NCI-H2107 treated with DMSO at 0.1 percent for 48 hours (cell line): ENCODE measurements at regions not wholly inside any gene's neighbourhood (a gene's known extent, or its start where the extent isn't known, plus 50 kb on each side); places are given as distances from the start of the nearest gene placed in this dataset.

Source experiments
- DNase-seq: peaks from one replicate; lab custom pipeline; 2025; ENCODE audit not compliant: unreplicated experiment; lab: John Stamatoyannopoulos, UW

DNA sequence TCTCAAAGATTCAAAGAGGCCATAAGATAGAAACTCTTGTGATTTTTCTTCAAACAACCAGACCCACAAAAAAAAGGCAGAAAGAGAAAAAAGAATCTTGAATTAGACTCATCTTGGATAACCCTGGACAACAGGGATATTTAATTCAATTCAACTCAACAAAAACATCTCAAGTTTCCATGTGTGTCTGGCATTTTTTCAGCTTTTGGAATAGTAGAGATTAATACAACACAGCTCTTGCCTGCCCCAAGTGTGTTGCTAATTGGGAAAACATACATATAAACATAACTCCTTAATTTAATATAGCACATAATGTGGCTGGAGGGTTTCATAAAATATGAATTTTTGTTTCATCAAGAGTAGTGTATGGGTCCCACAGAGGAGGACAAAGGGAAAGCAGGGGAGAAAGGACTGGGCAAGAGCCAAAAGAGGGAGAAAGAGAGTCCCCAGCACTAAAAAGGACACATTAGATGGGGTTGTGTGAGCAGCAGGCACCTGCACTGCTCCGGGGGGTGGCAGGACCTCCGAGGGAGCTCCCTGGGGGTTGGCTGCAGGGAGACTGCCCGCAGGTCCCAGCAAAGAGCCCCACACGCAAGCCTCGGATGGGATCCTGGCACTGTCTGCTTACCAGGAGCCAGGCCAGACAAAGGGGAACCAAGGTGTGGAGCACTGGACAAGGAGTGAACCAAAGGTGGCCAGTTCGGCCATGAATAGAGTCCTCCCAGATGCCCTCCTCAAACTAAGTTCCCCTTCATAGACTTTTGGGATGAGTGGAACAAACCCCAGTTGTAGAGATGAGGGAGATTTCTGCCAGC lies 65.6 kb upstream of the TMEM72 start:
- no peak for DNase-seq

DNA sequence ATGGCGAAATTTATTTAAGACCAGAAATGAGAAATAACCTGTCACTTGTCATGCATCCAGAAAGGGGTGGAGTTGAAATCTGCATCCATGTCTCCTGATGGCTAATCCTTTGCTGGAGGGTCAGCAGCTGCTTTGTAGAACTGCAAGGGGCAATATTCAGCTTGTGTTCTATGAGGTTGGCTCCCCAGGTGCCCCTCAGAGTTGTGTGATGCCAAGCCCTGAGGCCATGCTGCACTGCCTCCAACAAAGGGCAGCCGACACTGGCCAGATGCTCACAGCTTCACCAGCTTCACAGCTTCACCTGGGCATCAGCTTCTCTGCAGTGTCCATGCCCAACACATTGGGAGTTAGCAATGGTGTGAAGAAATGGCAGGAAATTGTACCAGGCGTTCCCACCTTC lies 64.0 kb upstream of the TMEM72 start:
- DNase-seq: no peak

- DNase-seq: no peak
Measured at GRCh38 chr10:44848211-44848610, 62.9 kb upstream of the TMEM72 start.

DNA sequence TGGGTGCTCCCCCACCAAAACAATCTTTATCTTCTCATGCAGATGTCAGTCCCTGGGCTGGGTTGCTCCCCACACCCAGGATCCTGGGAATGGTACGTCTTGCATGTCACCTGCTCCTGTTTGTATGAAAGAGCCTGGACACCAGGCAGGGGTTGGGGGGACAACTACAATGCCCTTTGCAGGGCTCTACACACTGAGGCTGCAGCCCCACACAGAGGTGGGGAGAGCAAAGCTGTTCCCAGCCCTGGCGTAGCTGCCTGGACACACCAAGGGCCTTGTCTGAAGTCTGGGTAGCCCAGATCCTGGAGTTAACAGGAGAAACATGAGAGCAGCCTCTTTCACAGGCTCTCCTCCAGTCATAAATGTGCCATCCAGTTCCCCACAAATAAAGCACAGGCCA lies 61.2 kb upstream of the TMEM72 start:
- DNase-seq: no peak

GRCh38 chr10:44850356-44850934 lies 60.7 kb upstream of the TMEM72 start:
- DNase-seq: no peak

DNA sequence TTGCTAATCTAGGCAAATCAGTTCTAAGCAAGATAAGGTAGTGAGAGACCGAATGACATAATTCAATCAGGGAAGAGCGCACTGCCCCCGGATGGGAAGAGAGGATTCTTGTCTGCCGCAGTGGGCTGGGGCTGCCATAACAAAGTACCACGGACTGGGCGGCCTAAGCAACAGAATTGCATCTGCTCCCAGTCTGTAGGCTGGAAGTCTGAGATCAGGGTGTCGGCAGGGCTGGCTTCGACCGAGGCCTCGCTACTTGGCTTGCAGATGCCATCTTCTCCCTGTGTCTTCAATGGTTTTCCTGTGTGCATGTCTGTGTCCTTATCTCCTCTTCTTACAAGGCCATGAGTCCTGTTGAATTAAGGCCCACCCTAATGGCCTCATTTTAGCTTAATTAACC lies 59.7 kb upstream of the TMEM72 start:
- DNase-seq: no peak

DNA sequence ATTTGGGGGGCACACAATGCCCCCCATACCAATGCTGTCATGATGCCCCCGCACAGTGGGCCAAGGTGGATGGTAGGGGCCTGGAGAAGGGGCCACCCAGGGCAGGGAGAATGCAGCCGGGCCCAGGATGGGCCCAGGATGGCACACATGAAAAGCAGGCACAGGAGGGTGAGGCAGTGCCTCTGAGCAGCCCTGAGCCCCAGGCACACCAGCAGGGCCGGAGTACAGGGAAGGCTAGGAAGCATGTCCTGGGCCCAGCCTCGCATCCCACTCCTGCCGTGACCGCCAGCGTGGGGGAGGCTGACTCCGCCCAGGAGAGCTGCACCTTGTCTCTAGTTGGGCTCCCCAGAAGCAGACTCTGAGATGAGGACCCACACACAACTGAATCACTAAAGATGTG lies 59.3 kb upstream of the TMEM72 start:
- DNase-seq: no peak

- DNase-seq: no peak
Measured at GRCh38 chr10:44853148-44853734, 57.9 kb upstream of the TMEM72 start.

DNA sequence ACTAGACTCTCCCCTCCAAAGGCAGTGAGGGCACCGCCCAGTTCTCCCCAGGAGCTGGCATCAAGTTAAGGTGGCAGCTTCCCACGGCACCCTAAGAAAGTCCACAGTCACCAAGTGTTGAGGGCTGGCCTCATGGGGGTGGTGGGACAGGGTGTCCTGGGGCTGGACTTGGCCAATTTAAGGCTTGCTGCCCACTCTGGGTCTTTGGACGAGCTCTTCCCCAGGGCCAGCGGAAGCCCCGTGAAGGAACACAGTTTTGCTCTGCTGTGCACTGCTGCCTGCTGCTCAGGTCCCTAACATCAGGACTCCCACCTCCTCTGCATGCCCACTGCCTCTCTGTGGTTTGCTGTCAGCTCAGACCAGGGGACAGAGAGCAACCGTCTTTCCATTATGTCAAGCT lies 57.3 kb upstream of the TMEM72 start:
- no peak for DNase-seq

GRCh38 chr10:44854693-44855350 lies 56.3 kb upstream of the TMEM72 start:
- DNase-seq: no peak

- no peak for DNase-seq
Measured at GRCh38 chr10:44856696-44857095, 54.4 kb upstream of the TMEM72 start.

- no peak for DNase-seq
Measured at GRCh38 chr10:44857363-44858016, 53.6 kb upstream of the TMEM72 start.

- no peak for DNase-seq
Measured at GRCh38 chr10:44858017-44858371, 53.1 kb upstream of the TMEM72 start.

GRCh38 chr10:44858988-44859387 lies 52.1 kb upstream of the TMEM72 start:
- no peak for DNase-seq

DNA sequence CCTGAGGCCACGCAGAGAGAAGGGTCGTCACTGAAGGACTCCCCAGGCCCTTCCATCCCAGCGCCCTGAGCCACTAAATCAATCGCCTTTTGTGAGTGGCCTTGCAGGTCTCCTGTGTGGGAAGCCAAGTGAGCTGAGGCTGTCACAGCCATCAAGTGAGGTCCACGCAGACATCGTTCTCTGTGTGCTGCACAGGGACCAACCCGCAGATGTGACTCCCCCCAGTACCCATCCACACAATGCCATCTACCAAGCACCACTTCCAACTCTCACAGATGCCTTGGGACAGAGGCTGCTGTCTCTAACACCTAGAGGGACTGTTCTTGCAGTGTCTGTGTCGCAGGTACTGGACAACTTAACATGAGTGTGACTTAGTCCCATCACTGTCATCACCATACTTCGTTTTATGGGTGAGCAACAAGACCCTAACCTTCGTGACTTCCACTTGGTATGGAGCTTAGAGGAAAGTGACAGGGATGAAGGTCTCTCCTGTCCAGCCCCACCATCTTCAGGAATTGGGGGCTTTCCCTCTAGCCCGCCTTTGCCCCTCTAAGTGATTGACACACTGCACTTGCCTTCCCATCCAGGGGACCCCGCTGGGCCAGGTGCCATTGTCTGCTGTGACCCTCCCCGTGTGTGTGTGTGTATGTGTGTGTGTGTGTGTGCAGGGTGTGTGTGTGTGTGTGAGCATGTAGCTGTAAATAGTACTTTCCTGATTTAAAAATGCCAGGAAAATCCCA lies 51.4 kb upstream of the TMEM72 start:
- no peak for DNase-seq

- DNase-seq: no peak
Measured at GRCh38 chr10:44860811-44861736, 50.1 kb upstream of the TMEM72 start.
